ENCODE measurements at regions not wholly inside any gene's neighbourhood (a gene's known extent, or its start where the extent isn't known, plus 50 kb on each side); places are given as distances from the start of the nearest gene placed in this dataset.

DNA sequence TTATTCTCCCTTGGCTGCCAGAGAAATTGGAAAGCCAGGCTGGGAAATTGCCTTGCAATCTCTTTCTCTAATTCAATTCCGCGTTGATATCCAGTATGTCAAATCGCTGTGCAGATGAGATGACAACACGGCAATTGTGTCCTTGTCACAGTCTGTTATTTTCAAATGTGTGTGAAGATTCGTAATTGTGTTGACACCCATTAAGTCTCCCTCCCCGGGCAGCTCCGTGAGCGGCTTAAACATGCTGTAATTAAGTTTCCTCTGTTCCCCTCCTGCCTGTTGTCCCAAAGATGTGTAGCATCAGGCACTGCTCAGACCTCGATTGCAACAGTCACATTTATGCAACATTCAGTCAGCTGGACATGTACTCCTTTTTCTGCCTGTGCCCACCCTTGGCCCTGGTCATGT, 209.5 kb downstream of the LPIN1 start:
- no peak for DNase-seq

- DNase-seq, result no peak
These were observed 216.4 kb downstream of the LPIN1 start for GRCh38 chr2:11962707-11963328.

DNA sequence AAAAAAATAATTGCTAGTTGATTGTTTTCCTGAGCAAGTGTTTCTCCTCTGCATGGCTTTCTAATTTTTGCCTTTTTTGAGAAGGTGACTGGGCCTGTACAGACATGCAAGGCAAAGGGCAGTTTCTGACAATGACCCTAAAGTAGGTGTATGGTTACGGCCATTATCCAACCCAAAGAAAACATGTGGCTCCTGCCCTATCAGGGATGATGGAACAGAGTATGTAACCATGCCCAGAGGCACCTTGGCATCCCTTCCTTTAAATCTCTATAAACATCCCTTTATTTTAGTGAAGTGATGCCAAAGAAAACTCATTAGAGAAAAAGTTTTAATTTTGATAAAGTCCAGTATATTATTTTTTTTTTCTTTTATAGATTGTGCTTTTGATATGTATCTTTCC, 217.5 kb downstream of the LPIN1 start:
- DNase-seq, result no peak

DNA sequence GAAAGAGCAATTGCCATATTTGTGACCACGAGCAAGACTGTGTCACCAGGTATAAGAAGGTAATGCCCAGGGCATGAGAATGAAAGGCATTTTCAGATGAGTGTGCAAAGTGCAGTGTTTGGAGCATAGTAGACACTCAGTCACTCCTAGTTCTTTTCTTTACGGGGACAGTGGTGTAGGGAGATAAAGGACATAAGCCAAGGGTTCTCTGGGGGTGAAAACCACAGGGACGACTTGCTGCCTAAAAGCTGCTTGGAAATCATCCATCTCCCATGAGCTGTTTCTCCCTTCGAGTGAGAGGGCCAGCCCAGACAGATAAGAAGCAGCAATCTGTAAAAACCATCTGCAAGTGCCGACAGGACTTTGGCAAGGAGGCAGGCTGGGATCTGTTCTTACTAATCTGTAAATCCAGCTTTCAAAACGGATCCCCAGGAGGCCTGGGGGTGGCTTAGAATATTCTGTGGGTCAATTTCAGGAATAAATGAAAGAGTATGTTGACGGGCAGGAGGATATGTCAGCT, 221.6 kb downstream of the LPIN1 start:
- no peak for DNase-seq

- DNase-seq, result no peak
These were observed 222.1 kb downstream of the LPIN1 start for GRCh38 chr2:11968521-11968920.

DNA sequence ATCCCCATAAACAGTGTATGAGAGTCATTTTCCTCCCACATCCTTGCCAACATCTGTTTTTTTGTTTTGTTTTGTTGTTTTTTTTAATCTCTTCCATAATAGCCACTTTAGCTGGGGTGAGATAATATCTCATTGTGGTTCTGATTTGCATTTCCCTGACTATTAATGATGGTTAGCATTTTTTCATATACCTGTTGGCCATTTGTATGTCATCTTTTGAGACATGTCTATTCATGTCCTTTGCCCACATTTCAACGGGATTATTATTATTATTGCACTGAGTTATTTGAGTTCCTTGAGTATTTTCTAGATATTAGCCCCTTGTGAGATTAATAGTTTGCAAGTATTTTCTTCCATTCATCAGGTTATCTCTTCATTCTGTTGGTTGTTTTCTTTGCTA, 223.3 kb downstream of the LPIN1 start:
- DNase-seq, result no peak

- no peak for DNase-seq
These were observed 228.1 kb downstream of the LPIN1 start for GRCh38 chr2:11974573-11974972.

DNA sequence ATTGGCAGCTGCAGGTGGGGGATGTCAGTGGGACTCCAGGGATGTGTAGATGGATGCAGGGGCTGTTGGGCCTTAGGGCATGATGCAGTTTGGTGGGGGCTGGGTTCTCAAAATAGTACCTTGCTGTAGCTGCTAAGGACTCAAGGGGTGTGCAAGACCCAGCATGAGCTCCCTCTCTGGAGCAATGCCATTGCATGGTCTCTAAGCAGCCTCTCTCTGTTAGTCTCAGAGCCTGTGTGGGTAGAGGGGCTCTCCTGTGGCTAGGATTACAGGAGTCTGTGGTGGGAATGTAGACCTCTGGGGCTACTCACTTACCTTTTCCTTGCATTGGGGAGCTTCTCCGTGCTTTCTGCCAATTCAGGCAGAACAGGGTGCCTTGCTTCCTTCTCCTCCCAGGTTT, 228.9 kb downstream of the LPIN1 start:
- DNase-seq, result no peak

DNA sequence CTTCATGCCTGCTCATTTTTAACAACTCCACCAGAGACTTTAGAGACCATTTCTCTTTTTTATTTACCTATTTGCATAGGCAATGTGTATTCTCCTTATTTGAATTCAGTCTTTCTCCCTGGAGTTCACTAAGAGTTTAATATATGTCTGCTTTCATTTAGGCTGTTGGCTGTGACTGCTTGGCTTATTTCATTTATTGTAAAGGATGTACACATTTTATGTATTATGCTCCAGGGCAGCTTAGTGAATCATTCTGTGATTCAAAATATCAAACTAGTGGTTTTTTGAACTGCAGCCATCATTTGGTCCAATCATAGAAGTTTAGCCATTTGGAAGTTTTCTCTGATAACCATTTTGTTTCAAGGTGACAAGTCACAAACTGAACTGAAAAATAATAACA, 229.6 kb downstream of the LPIN1 start:
- no peak for DNase-seq

GRCh38 chr2:11977766-11978524, 231.5 kb downstream of the LPIN1 start:
- DNase-seq, result no peak

GRCh38 chr2:11980809-11981208, 234.4 kb downstream of the LPIN1 start:
- DNase-seq, result no peak

- no peak for DNase-seq
These were observed 237.0 kb downstream of the LPIN1 start for GRCh38 chr2:11983401-11983800.

DNA sequence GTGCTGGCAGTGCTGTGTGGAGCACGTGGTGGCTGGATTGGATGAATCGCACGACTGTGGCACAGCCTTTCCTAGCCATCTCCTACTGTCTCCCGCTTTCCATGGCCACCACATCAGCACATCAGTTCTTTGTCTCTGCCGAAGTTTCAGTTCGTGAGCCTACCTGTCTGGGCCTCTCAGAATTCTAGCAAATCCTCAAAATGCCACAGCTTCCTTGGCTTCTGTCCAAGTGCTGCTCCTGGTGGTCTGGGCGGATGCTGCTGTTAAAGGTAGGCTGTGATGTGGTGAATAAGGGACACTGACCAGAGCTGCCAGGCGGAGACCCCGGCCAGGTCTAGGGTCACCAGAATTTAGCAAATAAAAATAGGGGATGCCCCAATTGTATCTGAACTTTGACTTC, 237.4 kb downstream of the LPIN1 start:
- no peak for DNase-seq

GRCh38 chr2:11984316-11985158, 238.1 kb downstream of the LPIN1 start:
- no peak for DNase-seq

- no peak for DNase-seq
These were observed 239.6 kb downstream of the LPIN1 start for GRCh38 chr2:11985817-11986566.

- no peak for DNase-seq
These were observed 240.7 kb downstream of the LPIN1 start for GRCh38 chr2:11987151-11987550.

DNA sequence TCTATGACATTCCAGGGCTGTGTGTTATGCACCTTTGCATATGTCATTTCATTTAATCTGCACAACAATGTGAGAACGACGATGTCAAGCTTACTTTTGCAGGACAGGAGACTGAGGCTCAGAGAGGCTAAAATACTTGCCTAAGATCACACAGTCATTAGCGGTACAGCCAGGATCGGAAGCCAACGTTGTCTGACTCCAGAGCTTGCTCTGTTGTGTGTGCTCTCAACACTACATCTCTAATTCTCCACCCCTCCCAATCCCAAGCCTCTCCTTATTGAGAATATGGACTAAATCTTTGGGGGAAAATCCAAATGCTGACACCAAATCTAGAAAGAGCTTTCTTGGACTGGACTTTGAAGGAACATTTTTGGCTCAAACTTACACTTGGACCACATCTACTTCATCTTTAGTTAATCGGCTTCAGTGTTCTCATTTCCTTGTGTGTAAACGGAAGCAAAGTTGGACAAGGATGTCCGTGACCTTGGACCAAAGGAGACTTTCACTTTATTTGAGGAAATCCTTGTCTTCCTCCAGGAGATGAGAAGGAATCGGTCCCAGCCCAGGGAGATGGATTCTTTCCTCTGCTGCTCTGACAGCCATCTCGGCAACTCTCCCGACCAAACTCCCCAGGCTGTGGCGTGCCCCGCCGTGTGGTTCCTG, 242.4 kb downstream of the LPIN1 start:
- no peak for DNase-seq

- DNase-seq, result no peak
These were observed 242.9 kb downstream of the LPIN1 start for GRCh38 chr2:11989354-11989703.

GRCh38 chr2:11990576-11990975, 244.1 kb downstream of the LPIN1 start:
- DNase-seq, result no peak

GRCh38 chr2:11993749-11994148, 247.3 kb downstream of the LPIN1 start:
- DNase-seq, result no peak

GRCh38 chr2:11995456-11995855, 249.0 kb downstream of the LPIN1 start:
- DNase-seq, result no peak

DNA sequence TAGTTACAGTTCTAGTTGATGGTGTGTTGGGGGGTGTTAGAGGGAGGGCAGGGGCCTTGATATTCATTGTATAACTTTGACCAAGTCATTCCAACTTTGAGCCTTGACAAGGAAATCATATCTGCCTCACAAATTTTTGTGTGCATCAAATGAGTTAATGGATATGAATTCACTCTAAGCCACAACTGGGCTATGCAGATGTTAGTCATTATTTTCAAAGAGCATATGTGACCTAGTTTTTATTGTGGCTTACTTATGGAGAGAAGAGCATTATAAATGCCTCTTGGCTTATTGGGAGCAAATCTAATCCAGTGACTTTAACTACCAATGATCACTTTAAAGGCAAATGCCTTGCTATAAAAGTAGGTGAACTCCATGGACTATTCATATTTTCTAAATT, 250.2 kb downstream of the LPIN1 start:
- DNase-seq, result no peak
